H1 (cell line): ENCODE measurements at regions not wholly inside any gene's neighbourhood (a gene's known extent, or its start where the extent isn't known, plus 50 kb on each side); places are given as distances from the start of the nearest gene placed in this dataset.

Experiments
- CTCF ChIA-PET: fragments of 300-600 bp; sonication (Branson Sonifier 250); formaldehyde crosslinking; loops from one replicate; lab custom pipeline; 2021; ENCODE audit not compliant: partially characterized antibody; lab: Charles Lee
- POLR2A ChIA-PET: fragments of 300-600 bp; sonication (Branson Sonifier 250); formaldehyde crosslinking; loops from one replicate; lab custom pipeline; 2021; ENCODE audit warnings: inconsistent platforms; ENCODE audit not compliant: partially characterized antibody; lab: Charles Lee
- DNase-seq, 2 experiments: peaks; one replicate each; pipeline versions ENCODE4 v3.0.0 to v3.0.0-alpha.2; 2010 to 2022; ENCODE audit warnings: low spot score in 2 of 2, low read depth in 1 of 2, mixed read lengths in 1 of 2
- FAIRE-seq: peaks from 2 replicates; lab custom pipeline; 2011; peaks lifted over from hg19 to GRCh38; lab: Jason Lieb, UNC
- H2AFZ ChIP-seq: 2 replicates; pipeline ENCODE4 v1.8.1; 2012; ENCODE audit warnings: low read length, inconsistent platforms
- H2AK5ac ChIP-seq: 2 replicates; pipeline ENCODE4 v1.6.1; 2013; ENCODE audit warnings: low read depth, low read length
- H2BK120ac ChIP-seq: replicated peaks from 2 replicates; pipeline ENCODE3; 2013; ENCODE audit warnings: low read depth, low read length, inconsistent platforms
- H2BK12ac ChIP-seq: 2 replicates; pipeline ENCODE4 v1.6.1; 2013; ENCODE audit warnings: low read depth, low read length
- H2BK15ac ChIP-seq: 2 replicates; pipeline ENCODE4 v1.6.1; 2013; ENCODE audit warnings: low read length
- H2BK20ac ChIP-seq: 2 replicates; pipeline ENCODE4 v1.6.1; 2013; ENCODE audit warnings: low read length
- H2BK5ac ChIP-seq: 2 replicates; pipeline ENCODE4 v1.6.1; 2013; ENCODE audit warnings: low read depth, low read length
- H3K14ac ChIP-seq: 2 replicates; pipeline ENCODE4 v1.6.1; 2013; ENCODE audit warnings: inconsistent platforms; ENCODE audit not compliant: insufficient read length
- H3K18ac ChIP-seq: 2 replicates; pipeline ENCODE4 v1.6.1; 2013; ENCODE audit warnings: low read length; ENCODE audit errors: extremely low read depth
- H3K23ac ChIP-seq: 2 replicates; pipeline ENCODE4 v1.6.1; 2013; ENCODE audit warnings: inconsistent platforms; ENCODE audit not compliant: insufficient read length
- H3K23me2 ChIP-seq: 2 replicates; pipeline ENCODE4 v1.6.1; 2013; ENCODE audit warnings: low read depth, low read length
- H3K27ac ChIP-seq: 2 replicates; pipeline ENCODE4 v1.6.1; 2011; ENCODE audit warnings: low read depth, low read length, inconsistent platforms
- H3K27me3 ChIP-seq, 4 experiments: replicated peaks in 1 of 4; 1 replicate in 1 of 4; 2 replicates in 3 of 4; pipeline versions ENCODE4 v1.6.1 to v1.8.1; 2011 to 2013; ENCODE audit warnings: low read length in 3 of 4, mild to moderate bottlenecking in 3 of 4, inconsistent platforms in 2 of 4, mixed read lengths in 2 of 4, moderate library complexity in 1 of 4; ENCODE audit not compliant: control insufficient read depth in 3 of 4, insufficient read depth in 3 of 4; ENCODE audit errors: extremely low read depth in 1 of 4
- H3K36me3 ChIP-seq, 4 experiments: 2 replicates each; pipeline versions ENCODE4 v1.6.1 to v1.8.1; 2011 to 2013; ENCODE audit warnings: mild to moderate bottlenecking in 4 of 4, low read length in 3 of 4, moderate library complexity in 2 of 4, control low read depth in 1 of 4, inconsistent platforms in 1 of 4; ENCODE audit not compliant: insufficient read depth in 4 of 4, control insufficient read depth in 2 of 4
- H3K4ac ChIP-seq: replicated peaks from 2 replicates; pipeline ENCODE3; 2013; ENCODE audit warnings: low read length, low read depth, mixed read lengths, inconsistent platforms; ENCODE audit not compliant: insufficient read length
- H3K4me1 ChIP-seq, 4 experiments: replicated peaks in 1 of 4; 1 replicate in 1 of 4; 2 replicates in 3 of 4; pipeline versions ENCODE4 v1.6.1 to v1.8.1; 2011 to 2013; ENCODE audit warnings: low read length in 3 of 4, inconsistent platforms in 2 of 4, mixed read lengths in 1 of 4; ENCODE audit not compliant: insufficient read depth in 4 of 4, control insufficient read depth in 3 of 4
- H3K4me2 ChIP-seq, 2 experiments: 2 replicates each; pipeline versions ENCODE4 v1.6.1 to v1.8.1; 2011 to 2013; ENCODE audit warnings: low read depth in 2 of 2, low read length in 2 of 2, control low read depth in 1 of 2, inconsistent platforms in 1 of 2, mild to moderate bottlenecking in 1 of 2; ENCODE audit not compliant: insufficient read depth in 1 of 2
- H3K4me3 ChIP-seq, 4 experiments: fragments of 200-600, 300-600 bp in 1 of 4; sonication (generic), shearing (Covaris generic), sonication (Bioruptor Twin) in 1 of 4; 2 replicates each; pipeline versions ENCODE4 v1.5.1 to v1.8.1; 2011 to 2016; ENCODE audit warnings: low read length in 4 of 4, low read depth in 3 of 4, control low read depth in 2 of 4, inconsistent platforms in 2 of 4, mild to moderate bottlenecking in 2 of 4, mixed read lengths in 1 of 4, moderate library complexity in 1 of 4; ENCODE audit not compliant: insufficient read depth in 2 of 4; ENCODE audit errors: extremely low read depth in 1 of 4
- H3K56ac ChIP-seq: replicated peaks from 2 replicates; pipeline ENCODE3; 2013; ENCODE audit warnings: low read depth, mild to moderate bottlenecking, mixed read lengths, low read length, inconsistent platforms; ENCODE audit not compliant: insufficient read length
- H3K79me1 ChIP-seq: 2 replicates; pipeline ENCODE4 v1.6.1; 2013; ENCODE audit warnings: low read depth, low read length, control low read depth
- H3K79me2 ChIP-seq, 2 experiments: 2 replicates each; pipeline versions ENCODE4 v1.6.1 to v1.8.1; 2012 to 2013; ENCODE audit warnings: low read length in 2 of 2, mild to moderate bottlenecking in 2 of 2, inconsistent platforms in 1 of 2; ENCODE audit not compliant: insufficient read depth in 2 of 2, control insufficient read depth in 1 of 2
- H3K9ac ChIP-seq, 4 experiments: replicated peaks in 1 of 4; 1 replicate in 1 of 4; 2 replicates in 3 of 4; pipeline versions ENCODE4 v1.6.1 to v1.8.1; 2011 to 2013; ENCODE audit warnings: low read depth in 3 of 4, low read length in 3 of 4, control low read depth in 2 of 4, mild to moderate bottlenecking in 2 of 4, moderate library complexity in 2 of 4, inconsistent platforms in 1 of 4; ENCODE audit errors: extremely low read depth in 1 of 4
- H3K9me3 ChIP-seq, 2 experiments: 2 replicates each; pipeline versions ENCODE4 v1.6.1 to v1.8.1; 2012 to 2013; ENCODE audit warnings: mild to moderate bottlenecking in 2 of 2, moderate library complexity in 2 of 2, control low read depth in 1 of 2, inconsistent platforms in 1 of 2, low read depth in 1 of 2, low read length in 1 of 2, mixed read lengths in 1 of 2; ENCODE audit not compliant: insufficient read depth in 2 of 2
- H4K20me1 ChIP-seq, 2 experiments: replicated peaks in 1 of 2; 2 replicates each; pipeline versions ENCODE3 to v1.8.1; 2011 to 2013; ENCODE audit warnings: inconsistent platforms in 2 of 2, low read length in 2 of 2, mild to moderate bottlenecking in 1 of 2; ENCODE audit not compliant: insufficient read depth in 2 of 2, control insufficient read depth in 1 of 2
- H4K5ac ChIP-seq: 2 replicates; pipeline ENCODE4 v1.6.1; 2013; ENCODE audit warnings: low read length, low read depth, mixed read lengths, inconsistent platforms; ENCODE audit not compliant: insufficient read length
- H4K8ac ChIP-seq: 2 replicates; pipeline ENCODE4 v1.8.0; 2013; ENCODE audit warnings: mild to moderate bottlenecking, moderate library complexity, low read length, inconsistent platforms; ENCODE audit not compliant: insufficient read depth; ENCODE audit errors: extremely low read depth
- H4K91ac ChIP-seq: replicated peaks from 2 replicates; pipeline ENCODE3; 2013; ENCODE audit warnings: low read length, mixed read lengths, inconsistent platforms; ENCODE audit not compliant: insufficient read length
- CEBPB ChIP-seq: IDR thresholded peaks from 2 replicates; pipeline ENCODE4 v1.6.1; 2012; ENCODE audit warnings: low read depth, low read length
- CHD1 ChIP-seq: IDR thresholded peaks from 2 replicates; pipeline ENCODE4 v1.6.1; 2012; ENCODE audit warnings: low read depth, low read length, improper control_type of control experiment
- CHD2 ChIP-seq: IDR thresholded peaks from 2 replicates; pipeline ENCODE4 v1.6.1; 2012; ENCODE audit warnings: low read length, improper control_type of control experiment
- EP300 ChIP-seq, 2 experiments: IDR thresholded peaks; 1 replicate in 1 of 2; 2 replicates in 1 of 2; pipeline ENCODE4 v1.6.1; 2011 to 2012; ENCODE audit warnings: low read depth in 2 of 2, low read length in 2 of 2, mild to moderate bottlenecking in 2 of 2, borderline replicate concordance in 1 of 2, inconsistent platforms in 1 of 2, moderate library complexity in 1 of 2
- GABPA ChIP-seq: IDR thresholded peaks from 2 replicates; pipeline ENCODE4 v1.6.1; 2011; ENCODE audit warnings: mild to moderate bottlenecking, low read length, moderate library complexity, borderline replicate concordance; ENCODE audit not compliant: insufficient read depth
- JUND ChIP-seq: IDR thresholded peaks from 2 replicates; pipeline ENCODE4 v1.6.1; 2011; ENCODE audit warnings: mild to moderate bottlenecking, improper control_type of control experiment, low read length
- POLR2AphosphoS5 ChIP-seq: IDR thresholded peaks from 2 replicates; pipeline ENCODE4 v1.6.1; 2011; ENCODE audit warnings: low read depth, low read length
- RXRA ChIP-seq: IDR thresholded peaks from 2 replicates; pipeline ENCODE4 v1.6.1; 2011; ENCODE audit warnings: low read depth, mild to moderate bottlenecking, low read length, moderate library complexity; ENCODE audit not compliant: insufficient read depth
- SRF ChIP-seq: IDR thresholded peaks from 2 replicates; pipeline ENCODE4 v1.6.1; 2011; ENCODE audit warnings: mild to moderate bottlenecking, low read depth, low read length, moderate library complexity
- WGBS, 2 experiments: shearing (Covaris generic) in 1 of 2; methylation state at CpG; one replicate each; pipeline versions ENCODE4 v1.1.6 to v1.1.7; 2013 to 2015; ENCODE audit warnings: low lambda C conversion rate in 2 of 2, mixed read lengths in 2 of 2, inconsistent platforms in 1 of 2, low coverage in 1 of 2, missing lambda C conversion rate in 1 of 2; ENCODE audit not compliant: insufficient replicate concordance in 2 of 2, insufficient coverage in 1 of 2, insufficient read length in 1 of 2; ENCODE audit errors: extremely low coverage in 1 of 2, missing lambda C conversion rate in 1 of 2; 5-methylcytosine and 5-hydroxymethylcytosine counted together

GRCh38 chr9:95763006-95763405, 112.5 kb upstream of the ERCC6L2 start:
- no peaks in the 10 kb centered on the region for H3K27me3 ChIP-seq
- ChIA-PET CTCF (interaction anchor here (1.0 to 1.3 kb wide), 3 partner anchors 9 to 27 kb away, joined by 3 to 5 read pairs (median 3); no protein-coding TSS in a partner anchor), POLR2A (no interaction called here)
- DNase-seq (no peak), FAIRE-seq (no peak)
- no peak overlapping the region for H4K91ac ChIP-seq
- H3K4me2 ChIP-seq: no peak overlapping the region
- H3K23me2 ChIP-seq: no peaks in the 10 kb centered on the region
- no peak overlapping the region for H3K23ac ChIP-seq
- H3K4me3 ChIP-seq: no peak overlapping the region
- H3K4ac ChIP-seq: no peak overlapping the region
- no peak overlapping the region for H3K9ac ChIP-seq
- 97% methylated on average over 3 of the region's 3 CpGs; no CpG with 5 or more reads in 1 of the 2 experiments for WGBS, 2 experiments
- no peak overlapping the region for H3K27ac ChIP-seq
- no peak overlapping the region for H2AFZ ChIP-seq
- no peak overlapping the region for H2BK20ac ChIP-seq
- no peak overlapping the region for H3K14ac ChIP-seq
- no peak overlapping the region for H2BK5ac ChIP-seq
- no peaks in the 10 kb centered on the region for H3K79me1 ChIP-seq
- no peaks in the 10 kb centered on the region for H3K79me2 ChIP-seq
- H4K8ac ChIP-seq: no peak overlapping the region
- no peaks in the 10 kb centered on the region for H4K20me1 ChIP-seq
- no peak overlapping the region for H4K5ac ChIP-seq
- H3K56ac ChIP-seq: no peak overlapping the region
- no peak overlapping the region for H2BK12ac ChIP-seq
- no peaks in the 10 kb centered on the region for H3K9me3 ChIP-seq
- H3K36me3 ChIP-seq: no peaks in the 10 kb centered on the region
- no peak overlapping the region for H2BK120ac ChIP-seq
- no peak overlapping the region for H2BK15ac ChIP-seq
- peaks cover 5 to 18% (median 17%) of the 10 kb centered on the region in 4 experiments for H3K4me1 ChIP-seq
- H3K18ac ChIP-seq: no peak overlapping the region
- no peak overlapping the region for H2AK5ac ChIP-seq
- no peak for TF ChIP-seq SRF
- no peak for TF ChIP-seq CHD2
- TF ChIP-seq CEBPB: no peak
- no peak for TF ChIP-seq EP300 (IDR thresholded peaks at IDR 0.05; ENCODE audit: borderline replicate concordance in 1 of 2, low read depth in 2 of 2, low read length in 2 of 2)
- TF ChIP-seq POLR2AphosphoS5: no peak
- TF ChIP-seq JUND: no peak
- no peak for TF ChIP-seq RXRA
- no peak for TF ChIP-seq GABPA
- TF ChIP-seq CHD1: no peak
